NCI-H1694 (cell line): ENCODE measurements at regions not wholly inside any gene's neighbourhood (a gene's known extent, or its start where the extent isn't known, plus 50 kb on each side); places are given as distances from the start of the nearest gene placed in this dataset.

Experiments used
- DNase-seq: peaks from one replicate; lab custom pipeline; 2025; lab: John Stamatoyannopoulos, UW

DNA sequence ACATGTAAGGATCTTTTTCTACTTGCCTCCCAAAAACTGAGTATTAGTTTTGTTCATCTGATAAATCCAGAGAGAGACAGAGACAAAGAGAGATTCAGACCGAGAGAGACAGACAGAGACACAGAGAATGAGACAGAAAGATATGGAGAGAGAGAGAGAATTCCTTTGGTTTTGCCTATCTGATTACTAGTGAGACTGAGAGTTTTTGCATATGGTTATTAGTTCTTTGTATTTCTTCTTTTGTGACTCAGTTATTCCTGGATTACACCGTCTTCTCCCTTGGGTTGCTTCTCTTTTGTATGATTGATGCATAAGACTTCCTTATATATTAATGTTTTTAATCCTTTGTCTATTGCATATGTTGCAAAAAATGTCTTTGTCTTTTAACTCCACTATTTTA is 91.2 kb upstream of the SPATA31C2 start:
- DNase-seq = no peak

DNA sequence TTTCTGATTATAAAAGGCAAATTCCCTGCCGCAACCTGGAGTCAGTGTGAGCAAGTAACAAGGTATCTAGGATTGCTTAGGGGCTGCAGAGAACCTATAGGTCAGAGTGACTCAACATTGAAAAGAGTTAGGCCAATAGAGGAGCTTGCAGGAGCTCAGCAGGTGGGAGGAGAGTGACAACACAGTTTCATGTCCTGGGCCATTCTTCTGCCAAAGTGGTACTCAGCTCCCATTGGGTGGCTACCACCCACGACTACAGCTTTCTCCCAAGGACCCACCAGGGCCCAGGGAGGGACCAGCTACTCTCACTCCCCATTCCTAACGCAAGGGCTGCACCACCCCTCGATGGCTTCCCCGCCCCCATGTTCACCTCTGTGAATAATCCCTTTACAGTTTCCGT is 86.7 kb upstream of the SPATA31C2 start:
- no peak for DNase-seq

DNA sequence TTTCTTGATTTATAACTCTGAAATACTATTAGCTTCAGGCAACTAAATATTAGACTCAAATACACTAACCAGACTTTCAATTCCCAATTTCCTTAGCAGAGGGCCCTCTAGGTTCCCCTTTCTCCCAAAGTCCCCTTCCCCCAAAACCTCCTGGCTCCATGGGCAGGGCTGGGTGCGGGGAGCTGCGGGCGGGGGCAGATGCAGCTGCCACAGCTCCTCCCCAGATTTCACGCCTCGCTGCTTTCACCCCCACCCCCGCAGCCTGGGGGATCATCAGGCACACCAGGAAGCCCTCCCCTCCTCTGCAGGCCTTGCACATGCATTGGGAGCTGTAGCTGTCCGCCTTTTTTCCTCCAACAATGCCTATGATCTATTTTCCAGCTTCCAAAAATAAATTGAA is 82.8 kb upstream of the SPATA31C2 start:
- DNase-seq = no peak

DNA sequence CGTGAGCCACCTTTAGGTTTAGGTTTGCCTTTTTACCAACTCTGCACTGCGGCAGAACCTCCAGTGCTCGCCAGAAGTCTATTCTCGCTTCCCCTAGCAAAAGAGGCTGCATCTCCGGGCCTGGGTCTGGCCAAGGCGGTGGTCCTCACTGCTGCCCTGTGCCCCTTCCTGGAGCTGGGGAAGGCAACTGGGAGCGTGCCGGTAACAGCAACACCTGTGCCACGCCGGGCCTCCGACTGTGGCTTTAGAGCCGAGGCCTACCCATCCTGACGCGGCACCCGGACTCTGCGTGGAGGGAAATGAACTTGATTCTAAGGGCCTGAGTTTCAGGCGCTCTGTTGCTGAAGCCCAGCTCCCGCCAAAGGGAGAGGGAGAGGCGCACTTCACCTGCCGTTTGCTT is 82.4 kb upstream of the SPATA31C2 start:
- DNase-seq = no peak

DNA sequence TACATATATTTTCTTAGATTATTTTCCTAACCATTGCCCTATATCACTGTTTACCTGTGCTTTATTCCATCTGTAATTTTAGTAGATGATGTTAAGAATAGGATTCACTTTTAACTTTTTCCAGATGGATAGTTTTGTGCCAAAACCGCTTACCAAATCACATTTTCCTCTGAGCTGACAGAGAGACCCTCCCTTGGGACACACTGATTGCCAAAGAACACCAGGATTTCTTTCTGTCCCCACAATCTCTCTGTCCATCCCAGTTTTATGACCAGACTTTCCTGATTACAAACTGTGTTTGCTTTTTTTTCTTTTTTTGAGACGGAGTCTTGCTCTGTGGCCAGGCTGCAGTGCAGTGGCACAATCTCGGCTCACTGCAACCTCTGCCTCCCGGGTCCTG is 81.3 kb upstream of the SPATA31C2 start:
- DNase-seq = no peak

DNA sequence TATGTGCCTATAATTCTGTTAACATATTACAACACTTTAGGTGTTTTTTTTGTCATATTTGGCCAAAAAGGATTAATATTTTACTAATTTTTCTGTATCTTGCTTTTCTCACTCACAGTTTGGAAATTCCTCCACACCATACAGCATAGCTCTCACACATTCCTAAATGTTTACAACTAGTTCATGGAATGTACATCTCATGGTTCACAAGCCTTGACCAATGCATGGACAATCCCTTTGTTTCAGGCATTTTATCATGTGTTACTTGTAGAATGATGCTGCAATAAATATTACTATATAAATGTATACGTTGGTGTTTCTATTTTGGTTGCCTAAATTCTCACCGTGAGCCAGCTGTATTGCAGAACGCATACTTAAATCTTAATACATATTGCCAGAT is 80.5 kb upstream of the SPATA31C2 start:
- no peak for DNase-seq

DNA sequence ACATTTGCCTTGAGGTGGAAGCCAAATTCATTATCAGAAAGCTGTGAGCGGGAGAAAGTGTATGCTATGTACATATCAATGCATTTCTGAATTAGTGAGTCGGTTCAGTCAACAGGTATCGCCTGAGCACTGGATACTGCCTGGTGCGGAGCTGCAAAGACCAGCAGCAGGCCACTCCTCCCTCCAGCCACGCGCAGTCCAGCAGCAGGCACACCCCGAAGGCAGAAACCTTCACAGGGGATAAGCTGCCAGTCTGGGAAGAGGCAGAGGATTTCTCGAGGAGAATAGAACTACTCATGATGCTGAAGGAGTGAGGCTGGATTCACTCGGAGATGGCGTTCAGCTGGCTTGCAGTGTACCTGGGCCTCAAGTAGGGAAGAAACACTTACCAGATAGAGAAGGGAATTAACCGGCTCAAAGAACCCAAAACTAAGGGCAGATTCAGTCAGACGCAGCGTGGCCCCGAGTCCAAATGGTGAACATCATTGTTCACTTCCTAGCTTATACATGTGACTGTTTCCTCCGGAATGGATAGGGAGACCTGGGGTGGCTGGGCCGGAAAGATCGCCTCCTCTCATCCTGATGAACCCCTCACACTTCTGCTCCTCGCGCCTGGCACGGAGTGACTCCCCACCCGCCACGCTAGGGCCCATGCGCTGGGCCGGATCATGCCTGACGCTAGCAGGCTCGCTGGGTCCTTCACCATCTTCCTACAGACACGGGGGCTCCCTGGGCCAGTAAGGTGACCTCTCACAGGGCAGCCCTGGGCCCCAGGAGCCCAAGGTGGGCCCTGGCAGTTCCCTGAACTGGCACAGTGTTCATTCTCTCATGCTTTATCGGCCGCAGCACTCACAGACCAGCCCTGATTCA is 78.1 kb upstream of the SPATA31C2 start:
- no peak for DNase-seq

DNA sequence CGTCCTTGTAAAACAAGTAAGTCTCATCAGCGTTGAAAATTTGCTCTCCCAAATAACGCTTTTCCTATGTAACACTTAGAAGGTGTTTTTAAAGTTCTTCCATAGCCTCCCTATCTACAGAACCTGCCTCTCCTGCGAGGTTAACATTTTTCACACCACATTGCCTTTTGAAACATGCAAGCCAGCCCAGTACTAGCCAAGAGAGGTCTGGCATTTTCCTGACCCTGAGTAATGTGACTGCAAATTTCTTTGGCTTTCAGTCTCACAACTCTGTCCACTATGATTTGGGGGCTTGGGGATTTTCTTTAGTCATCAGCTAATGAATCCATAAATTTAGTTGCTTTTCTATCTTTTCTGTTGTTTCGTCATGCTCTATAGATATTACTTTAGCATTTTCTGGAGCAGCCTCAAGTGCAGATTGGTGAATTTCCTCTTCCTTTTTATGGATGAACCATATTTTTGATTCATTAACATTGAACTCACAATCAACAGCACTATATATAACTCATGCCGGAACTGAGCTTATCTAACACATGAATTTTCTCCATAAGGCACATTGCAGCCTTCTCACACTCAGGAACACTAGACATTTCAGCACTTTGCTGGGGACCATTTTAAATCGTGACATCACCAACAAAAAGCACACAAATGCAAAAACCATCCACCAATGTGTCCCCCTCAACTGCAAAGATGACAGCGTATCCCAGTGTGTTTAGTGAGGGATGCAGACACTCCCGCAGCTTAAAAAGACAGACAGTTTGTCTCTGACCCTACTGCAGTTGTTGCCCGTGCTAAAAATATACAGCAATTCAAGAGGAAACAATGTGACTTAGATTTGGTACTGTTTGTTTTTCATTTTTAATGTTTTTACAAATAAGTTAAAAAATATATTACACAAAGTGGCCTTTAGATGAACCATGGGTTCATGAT is 77.2 kb upstream of the SPATA31C2 start:
- DNase-seq = no peak

DNA sequence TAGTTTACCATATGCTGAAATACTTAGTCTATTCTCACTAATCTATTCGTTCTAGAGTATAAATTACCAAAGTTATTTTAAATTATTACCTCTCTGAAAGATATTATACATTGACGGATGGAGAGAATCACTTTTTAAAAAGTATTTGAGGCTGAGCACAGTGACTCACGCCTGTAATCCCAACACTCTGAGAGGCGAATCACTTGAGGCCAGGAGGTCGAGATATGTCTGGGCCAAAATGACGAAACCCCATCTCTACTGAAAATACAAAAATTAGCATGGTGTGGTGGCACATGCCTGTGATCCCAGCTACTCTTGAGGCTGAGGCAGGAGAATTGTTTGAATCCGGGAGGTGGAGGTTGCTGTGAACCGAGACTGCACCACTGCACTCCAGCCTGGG is 64.0 kb upstream of the SPATA31C2 start:
- DNase-seq = no peak

DNA sequence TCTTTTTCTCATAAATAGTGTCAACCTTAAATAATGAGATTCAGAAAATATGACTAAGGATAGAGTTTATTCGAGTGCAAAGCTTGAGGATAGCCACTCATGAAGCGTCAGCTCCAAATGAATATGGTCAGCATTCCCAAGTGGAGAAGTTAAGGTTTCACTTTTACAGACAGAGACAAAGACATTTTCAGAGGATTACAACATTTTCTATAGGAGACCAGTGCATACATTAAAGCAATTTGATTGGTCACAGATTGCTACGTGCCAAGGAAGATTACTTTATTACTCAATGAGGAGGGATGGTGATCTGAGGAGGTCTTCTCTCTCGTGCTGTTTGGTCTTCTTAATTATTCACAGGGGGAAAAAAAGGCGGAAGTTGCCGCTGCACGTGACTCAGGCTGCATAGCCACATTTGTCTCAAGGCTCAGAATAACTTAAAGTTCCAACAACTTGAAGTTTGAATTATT is 60.1 kb upstream of the SPATA31C2 start:
- no peak for DNase-seq

DNA sequence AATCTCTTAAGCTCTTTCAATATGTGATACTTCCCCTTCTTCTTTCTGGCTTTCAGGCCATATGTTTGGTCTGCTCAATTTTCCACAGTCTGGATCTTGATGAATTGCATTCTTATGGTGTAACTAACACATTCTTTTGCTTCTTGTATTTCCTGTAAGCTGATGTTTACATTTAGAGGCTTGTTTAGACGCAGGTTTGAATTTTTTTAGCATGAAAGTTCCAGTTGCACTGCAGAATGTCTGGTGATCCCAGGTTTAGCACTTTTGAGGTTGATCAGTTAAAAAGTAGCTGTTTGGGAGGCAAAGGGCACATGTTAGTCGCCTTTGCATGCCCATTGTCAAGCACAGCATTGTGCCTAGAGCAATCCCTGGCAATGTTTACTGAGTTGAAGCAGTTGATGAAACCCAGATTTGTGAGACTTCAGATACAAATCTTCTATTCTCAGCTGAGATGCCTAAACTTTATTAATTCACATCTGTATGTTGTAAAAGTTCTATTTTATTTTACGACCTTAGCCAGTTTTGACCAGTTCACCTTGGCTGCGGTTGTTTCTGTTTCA is 59.6 kb upstream of the SPATA31C2 start:
- DNase-seq = no peak

DNA sequence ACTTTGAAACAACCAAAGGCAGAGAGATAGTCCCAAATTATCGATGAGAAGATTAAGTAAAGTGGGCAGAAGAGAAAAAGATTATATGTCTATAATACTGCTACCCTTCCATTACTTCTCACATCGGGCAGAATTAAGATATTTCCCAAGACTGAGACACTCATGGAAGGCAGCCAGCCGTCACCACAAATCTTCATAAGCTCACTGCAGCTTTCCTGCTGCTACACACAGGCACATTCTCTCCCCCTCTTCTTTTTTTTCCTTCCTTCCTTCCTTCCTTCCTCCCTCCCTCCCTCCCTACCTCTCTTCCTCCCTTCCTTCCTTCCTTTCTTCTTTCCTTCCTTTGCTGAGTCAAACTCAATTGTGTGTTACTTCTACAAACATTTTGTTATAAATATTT is 58.7 kb upstream of the SPATA31C2 start:
- no peak for DNase-seq

DNA sequence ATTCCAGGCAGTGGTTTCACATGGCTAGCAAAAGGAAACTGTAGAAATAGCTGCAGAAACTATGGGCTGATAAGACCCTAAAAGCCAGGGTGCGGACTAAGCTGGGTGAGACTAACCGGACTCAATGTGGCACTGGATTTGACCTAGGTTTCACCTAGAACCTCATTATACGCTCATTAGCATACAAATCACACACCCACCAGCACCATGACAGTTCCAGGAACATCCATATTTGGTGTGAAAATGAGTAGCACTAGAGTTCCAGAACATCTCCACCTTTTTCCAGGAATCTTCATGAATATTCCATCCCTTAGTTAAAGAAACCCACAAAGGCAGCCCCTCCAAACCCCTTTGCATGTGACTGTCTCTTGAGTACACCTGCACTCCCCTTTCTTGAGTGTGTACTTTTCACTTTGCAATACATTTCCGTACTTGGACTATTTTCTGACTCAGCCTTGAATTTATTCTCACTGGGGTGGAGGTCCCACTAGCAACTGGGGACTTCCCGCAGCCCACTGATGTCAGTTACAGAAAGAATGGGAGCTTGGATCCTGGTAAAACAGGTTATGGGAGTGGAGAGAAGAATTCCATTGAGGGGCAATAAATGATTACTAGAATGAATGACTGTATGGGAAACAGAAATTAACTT is 58.0 kb upstream of the SPATA31C2 start:
- DNase-seq = no peak

DNA sequence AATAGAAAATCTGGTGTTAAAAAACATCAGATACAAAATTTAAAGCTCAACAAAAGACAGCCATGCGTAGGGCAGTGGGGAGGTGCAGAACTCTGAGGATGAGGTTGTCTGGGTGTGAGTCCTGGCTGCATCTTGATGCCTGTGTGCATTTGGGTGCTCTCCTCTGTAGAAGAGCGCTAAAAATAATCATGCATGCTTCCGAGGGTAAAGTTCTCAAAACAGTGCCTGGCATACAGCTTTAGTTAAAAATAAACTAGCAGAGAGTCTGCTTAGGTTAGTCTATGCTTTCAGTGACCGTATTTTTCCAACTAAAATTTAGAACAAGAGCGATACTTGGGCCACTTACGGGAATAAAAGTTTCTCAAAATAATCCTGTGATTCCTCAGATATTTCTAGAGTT is 55.5 kb upstream of the SPATA31C2 start:
- DNase-seq = no peak

DNA sequence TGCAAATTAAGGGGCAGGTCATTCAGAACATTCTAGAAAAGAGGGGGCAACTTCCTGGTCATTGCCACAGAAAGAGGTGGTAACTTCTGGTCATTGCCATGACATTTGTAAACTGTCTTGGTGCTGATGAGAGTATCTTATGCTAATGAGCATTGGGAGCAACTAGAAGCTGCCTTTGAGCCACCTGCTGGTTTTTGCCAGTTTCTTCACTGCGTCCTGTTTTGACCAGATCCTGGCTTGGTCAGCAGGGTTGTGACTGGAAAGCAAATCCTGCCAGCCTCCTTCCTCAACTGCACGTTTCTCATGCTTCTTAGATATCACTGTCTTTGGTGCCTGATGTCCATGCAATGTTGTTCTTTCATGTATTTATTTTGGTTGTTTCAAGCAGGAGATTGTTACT is 53.2 kb upstream of the SPATA31C2 start:
- DNase-seq = no peak

DNA sequence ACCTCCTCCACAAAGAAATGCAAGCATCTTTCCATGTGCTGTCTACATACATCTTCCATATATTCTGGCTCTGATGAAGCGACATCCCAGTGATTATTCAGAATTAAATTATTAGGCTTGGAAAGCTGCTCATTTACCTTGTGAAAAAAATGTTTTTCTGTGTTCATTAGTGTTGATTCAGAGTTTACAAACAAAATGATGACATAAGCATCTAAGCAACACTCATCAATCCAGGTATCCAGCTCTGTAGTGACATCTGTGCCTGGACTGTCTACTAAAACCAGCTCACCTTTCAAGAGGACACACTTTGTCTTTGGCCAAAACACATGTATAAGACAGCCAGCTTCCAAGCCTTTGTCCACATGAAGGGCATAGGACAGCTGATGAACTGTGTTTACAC is 51.1 kb upstream of the SPATA31C2 start:
- no peak for DNase-seq
